Dermis blood vessel endothelial cell (primary cell): ENCODE measurements at regions not wholly inside any gene's neighbourhood (a gene's known extent, or its start where the extent isn't known, plus 50 kb on each side); places are given as distances from the start of the nearest gene placed in this dataset.
A peak's percentile ranks its signal among the peaks of the same experiment; 100 is the strongest.
"Not testable (repeated sequence)": the region's sequence is repeated elsewhere in the genome, so short reads cannot be mapped to it uniquely, and the experiment has no call there.

ENCODE experiments used
- DNase-seq: peaks from one replicate; pipeline ENCODE4 v3.0.0; 2010

- no peak for DNase-seq
Measured at GRCh38 chr2:64745562-64745961, 91.8 kb upstream of the SERTAD2 start.

GRCh38 chr2:64747690-64748091 is 94.0 kb upstream of the SERTAD2 start:
- DNase-seq: not testable (repeated sequence)

GRCh38 chr2:64748147-64748546 is 94.4 kb upstream of the SERTAD2 start:
- no peak for DNase-seq

- peak; percentile 19 for DNase-seq
Measured at GRCh38 chr2:64748561-64748960, 94.8 kb upstream of the SERTAD2 start.

- peak; percentile 23 for DNase-seq
Measured at GRCh38 chr2:64749446-64749845, 95.7 kb upstream of the SERTAD2 start.

GRCh38 chr2:64750001-64750816 is 96.5 kb upstream of the SERTAD2 start:
- peak; percentile 72 for DNase-seq

- DNase-seq: peak; percentile 100
Measured at GRCh38 chr2:64750817-64751285, 97.1 kb upstream of the SERTAD2 start.

- peak; percentile 99 for DNase-seq
Measured at GRCh38 chr2:64751286-64752260, 97.9 kb upstream of the SERTAD2 start.

- DNase-seq: no peak
Measured at GRCh38 chr2:64753399-64753798, 99.7 kb upstream of the SERTAD2 start.

GRCh38 chr2:64754570-64754969 is 100.9 kb upstream of the SERTAD2 start:
- no peak for DNase-seq

GRCh38 chr2:64757126-64757525 is 103.4 kb upstream of the SERTAD2 start:
- no peak for DNase-seq

GRCh38 chr2:64760128-64760527 is 106.4 kb upstream of the SERTAD2 start:
- no peak for DNase-seq

GRCh38 chr2:64762301-64762997 is 108.7 kb upstream of the SERTAD2 start:
- DNase-seq: no peak

GRCh38 chr2:64763126-64763525 is 109.4 kb upstream of the SERTAD2 start:
- no peak for DNase-seq

GRCh38 chr2:64765160-64765805 is 111.6 kb upstream of the SERTAD2 start:
- no peak for DNase-seq

- peak; percentile 60 for DNase-seq
Measured at GRCh38 chr2:64766841-64767669, 113.3 kb upstream of the SERTAD2 start.

GRCh38 chr2:64767670-64768468 is 114.2 kb upstream of the SERTAD2 start:
- peak; percentile 94 for DNase-seq

GRCh38 chr2:64768491-64769005 is 114.8 kb upstream of the SERTAD2 start:
- no peak for DNase-seq

- no peak for DNase-seq
Measured at GRCh38 chr2:64769392-64770044, 115.8 kb upstream of the SERTAD2 start.
